Suprapubic skin (tissue), 4 donors: ENCODE measurements at regions not wholly inside any gene's neighbourhood (a gene's known extent, or its start where the extent isn't known, plus 50 kb on each side); places are given as distances from the start of the nearest gene placed in this dataset.

Source experiments
- CTCF ChIP-seq, 2 donors: fragments of 200-600 bp in 1 of 2; fragments of 450-650 bp in 1 of 2; sonication (generic) in 1 of 2; IDR thresholded peaks; one replicate each; pipeline ENCODE4 v1.5.1; 2016 to 2019; ENCODE audit warnings: antibody characterized with exemption in 2 of 2, mild to moderate bottlenecking in 1 of 2, moderate library complexity in 1 of 2
- POLR2A ChIP-seq, 2 donors: fragments of 450-650 bp; IDR thresholded peaks; one replicate each; pipeline ENCODE4 v1.6.1; 2017; ENCODE audit warnings: antibody characterized with exemption in 2 of 2, mild to moderate bottlenecking in 2 of 2, moderate library complexity in 2 of 2
- POLR2AphosphoS5 ChIP-seq, 3 donors: sonication (generic); formaldehyde crosslinking; IDR thresholded peaks; one replicate each; pipeline ENCODE4 v1.6.1; 2017; ENCODE audit warnings: antibody characterized with exemption in 3 of 3

DNA sequence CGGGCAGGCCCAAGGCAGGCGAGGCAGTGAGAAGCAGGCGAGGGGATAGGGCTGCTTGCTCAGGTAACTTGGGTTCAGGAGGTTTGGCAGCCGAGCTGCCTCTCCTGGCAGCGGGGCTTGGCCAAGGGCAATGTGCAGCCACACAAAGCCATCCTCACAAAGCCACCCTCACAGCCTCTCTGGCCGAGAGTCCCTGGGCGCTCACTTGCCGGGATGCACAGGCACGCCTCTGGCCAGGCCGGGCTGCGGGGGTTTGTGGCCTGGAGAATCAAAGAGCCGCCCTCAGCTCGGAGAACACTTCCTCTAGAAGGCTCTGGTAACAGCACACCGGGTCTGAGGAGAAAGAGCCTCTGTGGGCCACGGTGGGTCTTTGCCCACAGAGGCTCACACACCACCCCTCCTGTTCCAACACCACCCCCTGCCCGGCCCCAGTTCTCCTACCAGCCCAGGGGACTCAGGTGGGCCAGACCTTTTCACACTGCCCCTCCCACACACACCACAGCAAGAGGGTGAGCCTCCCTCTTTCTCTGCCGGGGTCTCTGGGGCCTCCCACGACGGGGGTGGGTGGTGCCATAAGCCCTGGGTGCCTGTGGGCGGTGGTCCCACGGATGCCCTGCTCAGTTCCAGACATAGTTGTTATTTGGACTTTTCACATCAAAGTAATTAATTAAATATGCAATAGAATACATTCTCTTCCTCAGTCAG, 186.9 kb downstream of the ZFP36L2 start:
- no peak for TF ChIP-seq CTCF (IDR thresholded peaks at IDR 0.05)
- TF ChIP-seq POLR2AphosphoS5 (IDR thresholded peaks at IDR 0.05), result no peak
- no peak for TF ChIP-seq POLR2A (IDR thresholded peaks at IDR 0.05)
